D341Med (cell line): ENCODE measurements at regions not wholly inside any gene's neighbourhood (a gene's known extent, or its start where the extent isn't known, plus 50 kb on each side); places are given as distances from the start of the nearest gene placed in this dataset.

Source experiments
- DNase-seq: peaks from one replicate; pipeline ENCODE4 v3.0.0; 2012; ENCODE audit warnings: low spot score

DNA sequence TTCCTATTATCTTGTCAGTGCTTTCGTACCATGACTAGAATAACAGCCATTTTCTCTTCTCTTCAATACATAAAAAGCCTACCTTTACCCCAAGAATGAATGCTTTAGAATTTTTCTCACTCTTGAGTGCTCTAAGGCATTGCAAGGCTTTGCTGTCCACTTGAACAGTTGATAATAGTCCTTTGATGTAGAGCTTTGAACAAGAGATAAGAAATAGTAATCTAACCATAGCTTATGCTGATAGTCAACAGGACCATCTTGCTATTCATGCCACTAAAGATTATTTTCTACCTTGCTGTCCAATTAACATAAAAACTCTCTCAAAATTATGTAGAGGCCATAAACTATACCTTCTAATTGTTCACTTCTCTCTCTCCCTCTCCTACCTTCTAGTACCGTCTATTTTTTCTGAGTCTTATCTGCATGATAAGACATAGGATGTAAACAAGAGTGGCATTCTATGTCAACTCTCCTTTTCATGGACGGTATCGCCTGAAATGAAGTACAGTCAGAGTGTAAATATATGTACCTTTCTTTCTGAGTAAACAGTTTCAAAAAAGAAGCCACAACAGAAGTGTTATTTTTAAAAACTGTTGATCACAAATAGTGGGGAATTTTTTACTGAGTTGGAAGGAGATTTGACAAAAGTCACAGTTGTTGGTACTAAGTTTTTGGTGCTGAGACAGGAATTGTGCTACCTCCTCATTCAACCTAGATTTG, 297.9 kb downstream of the NDFIP2 start:
- no peak for DNase-seq

DNA sequence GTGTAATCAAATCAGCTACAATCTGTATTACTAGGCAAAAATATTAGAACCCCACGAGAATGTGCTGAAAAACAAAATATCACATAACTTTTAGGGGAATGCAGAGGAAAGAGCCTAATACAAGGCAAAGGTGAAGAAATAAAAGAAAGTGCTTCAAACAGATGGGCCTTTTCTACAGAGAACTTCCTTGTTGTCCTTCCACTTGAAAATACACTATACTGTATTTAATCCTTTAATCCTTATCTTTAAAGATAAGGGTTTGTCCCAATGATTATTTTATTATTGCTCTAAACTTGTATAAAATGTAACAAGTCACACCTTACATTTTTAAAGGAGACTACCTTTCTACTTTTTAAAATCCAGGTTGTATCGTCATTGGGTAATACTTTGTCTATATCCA, 296.5 kb downstream of the NDFIP2 start:
- no peak for DNase-seq

DNA sequence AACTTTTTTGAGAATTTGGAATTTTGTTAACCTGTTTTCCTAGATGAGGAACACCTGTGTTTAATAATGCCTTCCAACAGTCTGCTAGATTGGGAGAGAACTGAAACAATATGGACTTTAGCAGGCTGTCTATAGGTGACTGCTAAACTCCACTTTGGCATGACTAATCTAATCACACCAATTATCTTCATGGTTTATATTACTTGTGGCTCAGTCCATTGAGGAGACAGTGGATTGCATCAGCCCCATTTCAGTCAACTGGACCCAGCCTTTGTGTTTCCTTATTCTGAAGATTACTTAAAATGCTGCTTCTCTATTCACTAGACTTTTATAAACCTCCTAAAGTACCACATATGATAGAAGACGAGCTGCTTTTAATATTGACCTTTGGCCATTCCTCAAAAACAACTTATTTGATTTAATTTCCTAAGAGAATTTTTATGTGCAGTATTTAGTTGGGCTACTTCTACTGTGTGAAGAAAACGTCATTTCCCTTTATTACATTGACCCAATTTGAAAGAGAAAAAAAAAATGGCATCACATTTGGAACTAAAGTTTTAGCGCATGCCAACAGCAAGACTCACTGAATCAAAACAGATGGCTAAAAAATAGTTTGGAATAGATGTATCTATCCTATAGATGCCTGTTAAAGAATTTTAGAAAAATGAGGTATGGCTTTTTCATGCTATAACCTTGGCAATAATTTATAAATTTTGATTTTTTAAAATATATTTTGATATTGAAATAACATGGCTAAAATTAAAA, 295.8 kb downstream of the NDFIP2 start:
- no peak for DNase-seq

DNA sequence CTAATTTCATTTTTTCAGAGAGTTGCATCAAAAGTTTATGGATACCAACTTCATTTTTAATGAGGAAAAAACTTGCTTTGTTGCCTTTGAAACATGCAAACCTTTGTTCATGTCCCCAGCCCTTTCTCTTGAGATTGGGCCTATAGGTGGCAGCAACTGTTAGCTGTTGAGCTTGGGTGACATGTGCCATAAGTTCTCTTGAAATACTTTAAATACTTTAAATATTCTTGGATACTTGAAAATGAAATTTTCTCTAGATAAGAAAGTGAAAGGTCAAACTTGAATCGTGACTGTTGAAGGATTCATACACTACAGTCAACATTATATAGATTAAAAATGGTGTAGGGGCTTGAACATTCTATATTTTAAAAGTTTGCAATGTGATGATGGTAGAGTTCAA, 294.9 kb downstream of the NDFIP2 start:
- no peak for DNase-seq

DNA sequence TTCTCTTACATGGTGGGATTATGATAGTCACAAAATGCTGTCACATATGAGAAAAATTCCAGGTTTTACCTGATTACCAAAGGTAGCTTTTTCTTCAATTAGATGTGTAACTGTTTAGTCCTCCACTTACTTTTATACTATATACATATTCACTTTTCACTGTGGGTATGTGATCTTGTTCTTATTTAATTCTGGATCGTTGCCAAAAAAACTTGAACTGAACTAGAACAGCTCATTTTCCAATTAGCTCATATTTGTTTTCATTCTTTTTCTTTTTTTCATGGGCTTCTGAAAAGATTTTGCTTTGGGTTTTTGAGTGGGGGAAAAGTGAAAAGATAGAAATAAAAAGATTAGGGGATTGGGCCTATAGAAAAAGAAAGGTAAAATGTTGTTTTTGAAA, 291.9 kb downstream of the NDFIP2 start:
- no peak for DNase-seq

DNA sequence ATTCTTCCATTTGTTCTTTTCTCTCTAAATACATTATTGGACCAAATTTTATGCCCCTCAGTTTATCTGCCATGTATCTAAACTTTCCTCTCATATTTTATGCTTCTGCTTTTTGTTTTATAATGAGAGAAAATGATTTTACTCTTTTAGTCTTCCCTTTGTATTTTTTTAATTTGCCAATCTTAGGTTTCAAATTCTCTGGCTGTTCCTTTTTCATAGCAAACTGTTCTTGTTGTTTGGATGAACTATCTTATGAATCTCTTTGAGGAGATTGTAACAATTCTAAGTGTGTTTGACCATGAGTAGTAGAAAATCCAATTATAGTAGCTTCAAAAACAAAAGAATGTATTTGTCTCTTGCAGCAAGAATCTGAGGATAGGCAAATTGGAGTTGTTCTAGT, 290.5 kb downstream of the NDFIP2 start:
- no peak for DNase-seq

DNA sequence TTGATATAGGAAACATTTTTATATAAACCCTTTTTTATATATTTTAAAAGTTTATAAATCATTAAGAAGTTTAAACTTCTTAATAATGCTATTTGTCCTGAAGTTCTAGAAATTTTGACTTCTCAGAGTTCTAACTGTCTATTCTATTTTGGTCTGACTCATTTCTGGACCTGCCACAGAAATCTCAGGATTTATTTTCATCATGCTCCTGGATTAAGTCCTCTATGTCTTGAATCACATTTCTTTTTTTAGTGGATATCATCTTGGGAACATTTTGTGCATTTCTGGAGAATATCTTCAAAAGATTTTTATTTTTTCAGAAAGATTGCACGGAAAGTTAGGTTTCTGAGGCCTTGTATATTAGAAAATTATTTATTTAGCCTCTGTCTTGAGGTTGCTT, 289.1 kb downstream of the NDFIP2 start:
- DNase-seq: no peak

DNA sequence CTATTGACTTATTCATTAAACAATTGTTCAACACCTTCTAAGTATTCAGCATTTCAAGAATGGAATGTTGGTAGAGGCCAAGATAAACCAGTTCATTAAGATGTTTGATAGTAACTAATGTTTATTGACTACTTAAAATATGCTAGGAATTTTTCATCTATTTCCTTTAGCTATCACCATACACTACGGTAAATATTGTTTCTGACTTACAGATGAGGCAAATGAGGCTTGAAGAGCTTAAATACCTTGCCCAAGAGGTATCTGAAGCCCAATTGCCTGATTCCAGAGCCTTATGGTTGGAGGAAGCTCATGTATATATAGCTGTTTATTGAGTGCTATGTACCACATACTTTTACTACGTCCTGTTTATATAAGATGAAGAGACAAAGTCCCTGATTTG, 286.2 kb downstream of the NDFIP2 start:
- no peak for DNase-seq

DNA sequence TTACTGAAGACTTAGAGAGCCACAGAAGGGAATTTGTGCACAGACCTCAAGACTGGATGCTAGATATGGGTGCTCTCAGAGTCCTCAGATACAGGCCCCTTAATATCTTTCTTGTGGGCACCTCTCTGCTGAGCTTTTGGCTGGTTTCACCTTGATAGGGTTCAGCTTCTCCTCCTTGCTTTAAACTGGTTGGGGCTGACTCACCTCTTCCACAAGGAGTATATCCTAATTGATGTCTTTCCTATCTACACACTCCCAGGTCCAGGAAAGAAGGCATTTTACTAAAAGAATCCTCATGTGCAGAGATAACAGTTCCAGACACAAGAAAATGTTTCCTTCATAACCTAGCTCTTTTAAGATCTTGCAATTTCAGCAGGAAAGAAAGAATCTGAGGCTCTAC, 284.4 kb downstream of the NDFIP2 start:
- no peak for DNase-seq

DNA sequence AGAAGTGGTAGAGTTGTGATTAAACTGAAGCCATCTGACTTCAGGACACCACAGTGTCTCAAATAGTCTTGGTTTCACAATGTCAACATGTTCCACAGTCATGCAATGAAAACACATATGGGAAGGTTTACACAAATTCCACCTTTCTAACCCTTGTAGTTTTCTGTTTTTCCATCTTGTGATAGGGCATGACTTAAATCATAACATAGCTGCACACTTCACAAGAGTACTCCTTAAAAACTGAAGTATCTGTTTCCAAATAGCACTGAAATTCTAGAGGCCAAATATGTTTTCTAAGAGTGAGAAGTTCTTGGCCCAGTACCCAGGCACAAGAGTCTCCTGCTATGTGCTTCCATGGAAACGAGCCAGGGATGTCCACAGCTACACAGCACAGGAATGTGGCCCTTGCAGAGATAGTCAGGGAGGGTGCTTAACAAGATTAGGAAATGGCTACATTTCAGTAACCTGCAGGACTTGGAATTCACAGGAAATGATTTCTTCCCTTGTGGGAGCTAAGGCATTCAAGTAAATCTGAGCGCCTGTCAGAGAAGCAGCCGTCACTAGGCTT, 269.1 kb downstream of the NDFIP2 start:
- no peak for DNase-seq

DNA sequence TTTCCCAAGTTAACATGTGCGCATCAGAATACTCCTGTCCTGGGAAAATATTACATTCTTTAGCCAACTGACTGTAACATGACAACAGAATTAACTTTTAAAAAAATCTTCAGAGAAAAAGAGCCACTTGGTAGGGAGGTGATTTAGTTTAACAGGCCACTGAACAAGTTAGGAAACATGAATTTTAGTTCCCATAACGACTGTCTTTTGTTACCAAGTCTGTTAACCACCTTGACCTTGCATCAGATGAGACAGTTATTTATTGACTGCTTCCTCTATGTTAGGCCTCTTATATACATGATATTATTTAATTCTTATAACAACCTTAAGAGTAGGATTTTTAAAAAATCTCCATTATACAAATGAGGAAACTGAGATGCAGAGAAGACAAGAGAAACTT, 268.6 kb downstream of the NDFIP2 start:
- DNase-seq: no peak

DNA sequence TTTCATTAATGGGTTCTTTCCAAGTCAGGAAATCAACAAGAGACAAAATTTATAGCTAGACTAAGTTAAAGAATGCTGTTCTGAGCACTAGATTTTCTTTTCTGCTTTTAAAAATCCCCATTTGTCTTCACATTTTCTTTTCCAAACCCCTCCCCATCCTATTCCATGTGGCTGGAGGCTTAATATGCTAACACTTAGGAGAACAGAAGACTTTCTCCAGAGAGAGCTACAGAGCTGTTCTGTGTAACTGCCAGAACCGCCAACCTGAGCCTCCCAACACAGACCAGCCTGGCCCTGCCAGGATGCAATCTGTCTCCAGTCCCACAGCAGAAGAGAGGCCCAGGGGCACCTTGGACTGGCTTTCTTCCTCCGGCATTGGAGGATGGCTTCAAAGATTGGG, 264.1 kb downstream of the NDFIP2 start:
- no peak for DNase-seq

DNA sequence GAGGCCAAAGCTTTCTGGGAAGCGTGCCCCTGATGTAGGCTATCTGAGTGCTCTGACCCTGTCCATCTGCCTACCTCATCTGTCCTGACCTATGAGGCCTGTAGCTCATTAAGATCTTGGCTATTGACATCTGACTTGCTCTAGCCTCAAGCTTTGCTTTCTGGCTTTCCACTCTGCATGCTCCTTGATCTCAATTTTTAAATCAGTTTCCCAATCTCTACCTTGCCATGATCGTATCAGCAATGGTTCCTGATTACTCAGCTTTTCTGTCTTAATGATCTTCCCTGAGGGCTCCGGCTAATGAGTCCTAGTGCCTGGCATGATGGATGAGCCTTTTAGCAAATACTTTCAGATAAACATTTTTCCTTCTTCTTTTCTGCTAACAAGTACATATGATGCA, 262.0 kb downstream of the NDFIP2 start:
- no peak for DNase-seq

DNA sequence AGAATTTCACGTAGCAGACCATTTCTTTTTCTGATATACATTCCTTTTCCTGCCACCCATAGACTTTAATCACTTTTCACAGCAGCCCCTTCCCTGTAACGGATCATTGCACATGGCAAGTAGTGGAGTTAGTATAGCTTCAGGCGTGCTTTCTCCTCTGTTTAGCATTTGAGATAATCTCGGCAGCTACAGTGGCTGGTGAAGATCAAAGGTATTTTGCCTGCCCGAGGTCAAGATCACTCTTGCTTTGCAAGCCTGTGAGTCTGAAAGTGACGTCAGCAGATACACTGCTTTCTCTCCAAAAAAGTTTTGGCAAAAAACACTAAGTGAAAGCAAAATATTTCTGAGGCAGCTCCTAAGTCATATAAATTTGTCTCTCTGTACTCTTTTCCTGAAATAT, 260.0 kb downstream of the NDFIP2 start:
- DNase-seq: no peak

DNA sequence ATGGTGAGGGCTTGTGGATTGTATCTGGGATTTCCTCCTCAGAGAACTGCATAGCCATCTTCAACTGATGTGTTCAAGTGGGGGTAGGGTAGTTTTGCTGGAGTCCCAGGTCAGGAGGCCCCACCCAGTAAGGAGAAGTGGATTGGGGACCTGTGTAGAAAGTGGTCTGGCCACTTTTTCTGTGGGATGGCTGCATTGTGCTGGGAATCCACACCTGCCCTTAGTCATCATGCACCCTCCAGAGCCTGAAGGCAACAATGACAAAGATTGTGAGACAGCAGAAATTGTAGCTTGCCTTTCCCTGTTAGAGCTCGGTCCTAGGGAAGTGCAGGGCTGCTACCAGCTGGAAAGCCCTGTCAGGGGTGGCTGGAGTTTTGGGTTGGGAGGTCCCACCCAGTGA, 255.4 kb downstream of the NDFIP2 start:
- no peak for DNase-seq

DNA sequence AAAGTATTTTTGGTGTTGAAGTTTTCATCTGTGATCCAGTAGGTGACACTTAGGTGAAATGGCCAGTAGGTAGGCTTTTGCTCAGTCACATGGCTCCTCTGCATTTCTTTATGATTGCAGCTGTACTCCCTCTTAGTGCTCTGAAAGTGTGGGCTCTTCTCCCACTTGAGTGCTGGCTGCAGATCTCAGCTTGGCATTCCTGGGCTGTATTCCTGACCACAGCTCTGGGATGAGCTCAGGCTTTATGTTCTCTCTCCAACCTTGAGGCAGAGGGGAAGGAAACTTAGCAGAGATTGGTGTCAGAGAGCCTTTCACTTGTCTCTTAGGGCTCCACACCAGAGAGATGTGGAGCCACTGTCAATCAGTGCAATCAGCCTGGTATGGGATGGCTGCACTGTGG, 254.3 kb downstream of the NDFIP2 start:
- DNase-seq: no peak

DNA sequence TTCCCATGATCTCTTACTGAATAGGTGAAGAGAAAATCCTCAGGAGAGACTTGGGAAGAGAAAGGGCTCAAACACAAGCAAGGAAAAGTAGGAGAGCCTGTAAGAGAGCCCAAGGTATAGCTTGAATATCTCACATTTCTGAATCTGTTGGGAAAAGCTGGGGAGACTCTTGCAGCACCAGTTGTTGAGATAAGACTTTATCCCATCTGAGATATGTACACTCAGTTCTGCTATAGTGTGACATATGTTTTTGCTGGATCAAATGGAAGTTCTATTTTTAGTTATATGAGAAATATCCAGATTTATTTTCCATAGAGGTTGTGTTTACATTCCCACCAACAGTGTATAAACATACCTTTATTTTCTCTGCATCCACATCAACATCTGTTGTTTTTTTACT, 246.1 kb downstream of the NDFIP2 start:
- no peak for DNase-seq

DNA sequence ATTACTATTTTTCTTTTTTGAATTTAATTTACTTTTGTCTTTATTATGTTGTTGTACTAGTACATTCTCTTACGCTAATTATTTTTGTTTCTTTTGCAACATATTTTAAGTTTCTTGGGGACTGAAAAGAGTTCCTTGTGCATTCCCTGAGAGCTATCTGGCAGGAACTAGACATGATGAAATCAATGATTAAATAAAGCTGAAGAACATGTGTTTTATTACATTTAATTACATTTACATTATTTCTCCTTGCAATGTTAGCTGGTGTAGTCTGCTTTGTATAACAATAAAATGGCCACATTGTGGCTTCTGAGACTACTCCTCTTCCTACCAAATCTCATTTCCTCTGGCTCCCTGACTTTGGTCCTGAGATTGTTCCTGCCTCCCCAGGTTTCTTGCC, 244.9 kb downstream of the NDFIP2 start:
- DNase-seq: no peak

DNA sequence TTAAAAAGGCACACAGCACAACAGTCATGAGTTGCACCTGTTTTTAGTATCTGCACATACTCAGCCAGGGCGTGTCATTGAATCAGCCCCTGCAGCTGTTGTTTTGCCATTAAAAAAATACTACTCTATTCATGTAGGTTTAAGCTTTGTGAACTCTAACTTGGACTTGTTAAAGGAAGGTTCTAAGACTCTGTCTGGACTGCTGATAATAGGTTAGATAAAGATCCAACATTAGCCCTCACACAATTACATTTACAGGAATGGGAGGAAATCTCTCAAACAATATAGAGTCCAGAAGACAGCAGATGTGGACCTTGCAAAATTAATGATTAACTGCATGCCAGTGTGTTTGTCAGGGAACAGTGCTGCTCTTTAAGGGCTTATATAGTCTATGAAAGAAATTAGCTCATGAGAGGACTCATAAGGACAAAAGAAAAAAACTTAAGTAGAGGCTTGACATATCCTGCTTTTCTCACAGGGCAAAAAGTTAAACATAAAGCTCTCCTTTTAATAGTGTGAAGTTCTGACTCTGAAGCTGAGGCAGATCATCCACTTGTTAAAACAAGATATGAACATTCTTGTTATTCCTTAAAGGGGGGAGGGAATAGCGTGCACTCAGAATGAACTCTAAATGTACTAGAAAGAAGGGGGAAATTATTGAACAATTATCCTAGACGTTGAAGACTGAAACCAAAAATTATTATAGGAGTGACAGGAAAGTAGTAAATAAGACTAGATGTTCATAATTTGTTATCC, 243.6 kb downstream of the NDFIP2 start:
- DNase-seq: no peak

DNA sequence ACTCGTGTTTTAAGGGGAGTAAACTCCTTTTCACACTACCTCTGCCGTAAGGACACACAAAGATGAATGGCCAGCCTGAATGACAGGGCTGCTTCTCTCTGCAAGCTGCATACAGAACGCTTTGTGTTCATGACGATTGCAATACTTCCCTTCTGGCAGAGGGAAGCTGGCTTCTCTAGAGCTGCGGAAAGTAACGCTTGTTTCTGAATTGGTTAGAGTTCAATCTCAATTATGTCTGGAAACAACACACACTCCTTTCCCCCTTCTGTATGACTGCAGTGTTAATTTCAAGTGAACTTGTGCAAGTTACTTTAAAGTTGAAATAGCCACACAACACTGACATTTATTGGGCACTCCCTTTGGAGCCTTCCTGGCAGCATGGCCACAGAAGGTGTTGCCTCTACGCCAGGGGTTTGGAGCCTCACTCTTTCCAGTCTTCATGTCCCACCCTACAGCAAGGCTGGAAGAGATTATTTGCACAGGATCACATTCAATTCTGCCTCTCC, 242.6 kb downstream of the NDFIP2 start:
- no peak for DNase-seq

DNA sequence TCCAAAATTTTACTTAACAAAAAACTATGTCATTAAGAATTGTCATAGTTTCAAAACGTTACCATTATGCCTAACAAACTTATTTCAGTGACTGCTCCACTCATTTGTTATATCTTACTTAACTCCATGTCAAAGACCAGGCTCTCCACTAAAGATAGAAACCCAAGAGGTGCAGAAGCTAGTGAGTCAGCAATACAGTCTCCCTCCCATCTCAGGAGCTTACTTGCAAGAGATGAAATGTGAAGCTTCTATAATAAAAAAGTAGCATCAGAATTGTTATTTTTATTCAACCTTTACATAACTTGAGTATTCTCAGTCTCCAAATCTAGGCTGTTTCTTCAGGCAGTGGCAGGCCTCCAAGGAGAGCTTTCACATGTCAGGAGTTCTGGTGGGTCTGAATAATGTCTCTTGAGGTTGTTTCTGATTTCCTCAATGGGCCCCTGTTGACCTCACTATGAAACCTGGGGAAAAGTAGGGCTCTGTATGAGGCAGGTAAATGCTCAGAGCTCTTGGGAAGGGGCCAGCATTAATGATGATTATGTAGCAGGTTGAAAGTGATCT, 242.0 kb downstream of the NDFIP2 start:
- DNase-seq: no peak

DNA sequence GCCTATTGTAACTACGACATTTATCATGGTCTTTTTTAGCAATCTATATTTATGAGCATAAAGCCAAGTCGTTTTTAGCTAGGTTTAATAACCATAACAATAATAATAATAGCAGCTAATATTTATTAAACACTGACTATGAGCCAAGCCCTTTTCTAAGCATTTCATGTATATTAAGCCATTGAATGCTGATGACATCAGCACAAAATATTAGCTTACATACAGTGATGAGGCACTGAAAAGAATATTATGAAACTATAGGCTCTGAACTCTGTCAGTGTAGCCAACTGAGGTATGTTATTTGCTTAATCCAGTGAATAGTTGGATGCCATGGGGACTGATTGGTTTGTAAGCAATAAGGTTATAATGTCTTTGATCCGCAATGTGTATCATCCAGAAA, 235.2 kb downstream of the NDFIP2 start:
- no peak for DNase-seq
